ENCODE measurements at regions not wholly inside any gene's neighbourhood (a gene's known extent, or its start where the extent isn't known, plus 50 kb on each side); places are given as distances from the start of the nearest gene placed in this dataset.
"Not testable (repeated sequence)": the region's sequence is repeated elsewhere in the genome, so short reads cannot be mapped to it uniquely, and the experiment has no call there.

DNA sequence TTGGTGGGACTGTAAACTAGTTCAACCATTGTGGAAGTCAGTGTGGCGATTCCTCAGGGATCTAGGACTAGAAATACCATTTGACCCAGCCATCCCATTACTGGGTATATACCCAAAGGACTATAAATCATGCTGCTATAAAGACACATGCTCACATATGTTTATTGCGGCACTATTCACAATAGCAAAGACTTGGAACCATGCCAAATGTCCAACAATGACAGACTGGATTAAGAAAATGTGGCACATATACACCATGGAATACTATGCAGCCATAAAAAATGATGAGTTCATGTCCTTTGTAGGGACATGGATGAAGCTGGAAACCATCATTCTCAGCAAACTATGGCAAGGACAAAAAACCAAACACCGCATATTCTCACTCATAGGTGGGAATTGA, 370.4 kb downstream of the DLEU7 start:
- H3K27ac Mint-ChIP-seq; ATAC-seq; CTCF ChIA-PET; H3K27me3 ChIP-seq (ENCODE audit: control insufficient read depth in 2 of 2, insufficient read depth in 2 of 2, low read length in 2 of 2); H3K4me1 ChIP-seq (ENCODE audit: control insufficient read depth in 2 of 2, insufficient read depth in 2 of 2, low read length in 2 of 2); H3K4me3 Mint-ChIP-seq; H3K27ac ChIP-seq (ENCODE audit: low read depth, low read length); H3K9me3 ChIP-seq (ENCODE audit: control insufficient read depth in 2 of 3, low read length in 3 of 3); DNase-seq; H3K4me3 ChIP-seq (ENCODE audit: low read length); H3K9me3 Mint-ChIP-seq; POLR2A ChIA-PET; intact Hi-C loops (cut with micrococcal nuclease); H3K36me3 Mint-ChIP-seq; H3K36me3 ChIP-seq (ENCODE audit: control insufficient read depth in 2 of 3, insufficient read depth in 3 of 3, low read length in 3 of 3); H3K4me1 Mint-ChIP-seq: not testable (repeated sequence)
- peaks cover 0 to 26% (median 5%) of the 10 kb centered on the region in 5 donors for H3K27me3 Mint-ChIP-seq

- CTCF ChIA-PET = no interaction called here
- peaks cover 0 to 26% (median 5%) of the 10 kb centered on the region in 5 donors for H3K27me3 Mint-ChIP-seq
- H3K9me3 ChIP-seq (ENCODE audit: control insufficient read depth in 2 of 3, low read length in 3 of 3) = no peaks in the 10 kb centered on the region
- no peaks in the 10 kb centered on the region for H3K4me1 ChIP-seq (ENCODE audit: control insufficient read depth in 2 of 2, insufficient read depth in 2 of 2, low read length in 2 of 2)
- no peak overlapping the region for H3K27ac ChIP-seq (ENCODE audit: low read depth, low read length)
- H3K9me3 Mint-ChIP-seq = no peaks in the 10 kb centered on the region
- no peaks in the 10 kb centered on the region for H3K4me1 Mint-ChIP-seq
- no peaks in the 10 kb centered on the region for H3K27me3 ChIP-seq (ENCODE audit: control insufficient read depth in 2 of 2, insufficient read depth in 2 of 2, low read length in 2 of 2)
- DNase-seq = no peak
- H3K36me3 ChIP-seq (ENCODE audit: control insufficient read depth in 2 of 3, insufficient read depth in 3 of 3, low read length in 3 of 3) = no peaks in the 10 kb centered on the region
- H3K4me3 Mint-ChIP-seq = no peak overlapping the region
- no peak overlapping the region for H3K4me3 ChIP-seq (ENCODE audit: low read length)
- ATAC-seq = no peak
- intact Hi-C loops (cut with micrococcal nuclease) = no loop called here
- no peaks in the 10 kb centered on the region for H3K36me3 Mint-ChIP-seq
- POLR2A ChIA-PET = no interaction called here
- no peak overlapping the region for H3K27ac Mint-ChIP-seq
Observed at GRCh38 chr13:50474088-50474662, 369.3 kb downstream of the DLEU7 start.

GRCh38 chr13:50476577-50477285, 366.8 kb downstream of the DLEU7 start:
- DNase-seq = no peak
- no peaks in the 10 kb centered on the region for H3K36me3 Mint-ChIP-seq
- H3K9me3 Mint-ChIP-seq = no peaks in the 10 kb centered on the region
- ChIA-PET CTCF (interaction anchor here (1.0 kb wide), 1 partner anchor 435 kb away, joined by 3 read pairs; no protein-coding TSS in a partner anchor), POLR2A (no interaction called here)
- peaks cover 0 to 35% (median 6%) of the 10 kb centered on the region in 5 donors for H3K27me3 Mint-ChIP-seq
- no peak overlapping the region for H3K4me3 Mint-ChIP-seq
- no peak for ATAC-seq
- no peak overlapping the region for H3K27ac Mint-ChIP-seq
- Histone ChIP-seq H3K9me3 (ENCODE audit: control insufficient read depth in 2 of 3, low read length in 3 of 3) (no peaks in the 10 kb centered on the region), H3K4me3 (ENCODE audit: low read length) (no peak overlapping the region), H3K4me1 (ENCODE audit: control insufficient read depth in 2 of 2, insufficient read depth in 2 of 2, low read length in 2 of 2) (no peaks in the 10 kb centered on the region), H3K27me3 (ENCODE audit: control insufficient read depth in 2 of 2, insufficient read depth in 2 of 2, low read length in 2 of 2) (no peaks in the 10 kb centered on the region), H3K36me3 (ENCODE audit: control insufficient read depth in 2 of 3, insufficient read depth in 3 of 3, low read length in 3 of 3) (no peaks in the 10 kb centered on the region), H3K27ac (ENCODE audit: low read depth, low read length) (no peak overlapping the region)
- no peaks in the 10 kb centered on the region for H3K4me1 Mint-ChIP-seq
- intact Hi-C loops (cut with micrococcal nuclease) = loop anchor here in 1 of 2 donors (1.0 kb wide), 1 partner anchor 436 kb away; no protein-coding TSS in a partner anchor

DNA sequence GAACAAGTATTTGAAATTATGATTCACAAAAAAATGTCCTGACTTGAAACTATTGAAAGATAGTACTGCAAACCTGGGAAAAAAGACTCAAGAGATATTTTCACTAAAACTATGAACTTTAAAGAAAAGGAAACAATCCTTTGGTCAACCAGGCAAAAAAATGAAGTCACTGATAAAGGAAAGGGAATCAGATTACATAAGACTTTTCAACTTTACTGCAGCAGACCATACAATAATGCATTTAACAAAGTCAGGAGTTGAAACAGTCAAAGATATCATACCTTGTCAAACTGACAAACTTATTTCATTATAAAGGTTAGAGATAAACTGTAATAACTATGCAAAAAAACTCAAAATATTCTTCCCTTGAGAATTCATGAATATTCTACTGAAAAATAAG, 361.6 kb downstream of the DLEU7 start:
- Mint-ChIP-seq H3K4me3 (no peak overlapping the region), H3K9me3 (no peaks in the 10 kb centered on the region), H3K27ac (no peak overlapping the region), H3K36me3 (no peaks in the 10 kb centered on the region), H3K4me1 (no peaks in the 10 kb centered on the region), H3K27me3 (peaks cover 0 to 50% (median 0%) of the 10 kb centered on the region in 5 donors)
- Histone ChIP-seq H3K4me1 (ENCODE audit: control insufficient read depth in 2 of 2, insufficient read depth in 2 of 2, low read length in 2 of 2) (no peaks in the 10 kb centered on the region), H3K27ac (ENCODE audit: low read depth, low read length) (no peak overlapping the region), H3K9me3 (ENCODE audit: control insufficient read depth in 2 of 3, low read length in 3 of 3) (no peaks in the 10 kb centered on the region), H3K4me3 (ENCODE audit: low read length) (no peak overlapping the region), H3K36me3 (ENCODE audit: control insufficient read depth in 2 of 3, insufficient read depth in 3 of 3, low read length in 3 of 3) (no peaks in the 10 kb centered on the region), H3K27me3 (ENCODE audit: control insufficient read depth in 2 of 2, insufficient read depth in 2 of 2, low read length in 2 of 2) (no peaks in the 10 kb centered on the region)
- CTCF ChIA-PET = no interaction called here
- intact Hi-C loops (cut with micrococcal nuclease) = no loop called here
- ATAC-seq = no peak
- POLR2A ChIA-PET = no interaction called here
- DNase-seq = no peak

DNA sequence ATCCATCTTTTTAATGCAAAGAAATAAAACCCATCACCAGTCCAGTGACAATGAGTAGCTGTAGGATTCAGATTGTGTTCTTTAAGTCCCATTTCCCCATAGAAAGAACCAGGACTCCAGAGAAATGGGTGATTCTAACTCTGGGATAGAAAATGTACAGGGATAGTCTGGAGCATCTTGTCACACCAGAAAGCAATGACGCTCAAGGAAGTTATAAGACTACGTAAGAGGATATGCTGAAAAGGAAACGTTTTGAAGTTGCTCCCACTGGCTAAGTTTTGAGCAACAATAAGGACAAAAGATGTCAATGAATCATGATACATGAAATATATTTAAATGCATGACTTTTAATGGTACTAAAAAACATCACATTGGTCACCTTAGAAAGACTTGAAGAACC, 360.1 kb downstream of the DLEU7 start:
- no peaks in the 10 kb centered on the region for H3K36me3 ChIP-seq (ENCODE audit: control insufficient read depth in 2 of 3, insufficient read depth in 3 of 3, low read length in 3 of 3)
- ChIA-PET CTCF (no interaction called here), POLR2A (no interaction called here)
- no peak overlapping the region for H3K4me3 ChIP-seq (ENCODE audit: low read length)
- no peaks in the 10 kb centered on the region for H3K4me1 ChIP-seq (ENCODE audit: control insufficient read depth in 2 of 2, insufficient read depth in 2 of 2, low read length in 2 of 2)
- Mint-ChIP-seq H3K27ac (no peak overlapping the region), H3K36me3 (no peaks in the 10 kb centered on the region), H3K4me3 (no peak overlapping the region), H3K9me3 (no peaks in the 10 kb centered on the region), H3K4me1 (no peaks in the 10 kb centered on the region), H3K27me3 (peaks cover 0 to 40% (median 0%) of the 10 kb centered on the region in 5 donors)
- intact Hi-C loops (cut with micrococcal nuclease) = no loop called here
- no peaks in the 10 kb centered on the region for H3K9me3 ChIP-seq (ENCODE audit: control insufficient read depth in 2 of 3, low read length in 3 of 3)
- no peaks in the 10 kb centered on the region for H3K27me3 ChIP-seq (ENCODE audit: control insufficient read depth in 2 of 2, insufficient read depth in 2 of 2, low read length in 2 of 2)
- no peak for DNase-seq
- no peak overlapping the region for H3K27ac ChIP-seq (ENCODE audit: low read depth, low read length)
- no peak for ATAC-seq

GRCh38 chr13:50484472-50485113, 358.9 kb downstream of the DLEU7 start:
- Histone ChIP-seq H3K4me1 (ENCODE audit: control insufficient read depth in 2 of 2, insufficient read depth in 2 of 2, low read length in 2 of 2) (no peaks in the 10 kb centered on the region), H3K4me3 (ENCODE audit: low read length) (no peak overlapping the region), H3K27me3 (ENCODE audit: control insufficient read depth in 2 of 2, insufficient read depth in 2 of 2, low read length in 2 of 2) (no peaks in the 10 kb centered on the region), H3K9me3 (ENCODE audit: control insufficient read depth in 2 of 3, low read length in 3 of 3) (no peaks in the 10 kb centered on the region), H3K36me3 (ENCODE audit: control insufficient read depth in 2 of 3, insufficient read depth in 3 of 3, low read length in 3 of 3) (no peaks in the 10 kb centered on the region), H3K27ac (ENCODE audit: low read depth, low read length) (no peak overlapping the region)
- Mint-ChIP-seq H3K4me3 (no peak overlapping the region), H3K27me3 (peaks cover 0 to 44% (median 0%) of the 10 kb centered on the region in 5 donors), H3K9me3 (no peaks in the 10 kb centered on the region), H3K4me1 (no peaks in the 10 kb centered on the region), H3K36me3 (no peaks in the 10 kb centered on the region), H3K27ac (no peak overlapping the region)
- ChIA-PET POLR2A (no interaction called here), CTCF (no interaction called here)
- no peak for ATAC-seq
- intact Hi-C loops (cut with micrococcal nuclease) = no loop called here
- DNase-seq = no peak

All from naive thymus-derived CD4-positive, alpha-beta T cell (primary cell).